ENCODE measurements at regions not wholly inside any gene's neighbourhood (a gene's known extent, or its start where the extent isn't known, plus 50 kb on each side); places are given as distances from the start of the nearest gene placed in this dataset.
"Not testable (repeated sequence)": the region's sequence is repeated elsewhere in the genome, so short reads cannot be mapped to it uniquely, and the experiment has no call there.

DNA sequence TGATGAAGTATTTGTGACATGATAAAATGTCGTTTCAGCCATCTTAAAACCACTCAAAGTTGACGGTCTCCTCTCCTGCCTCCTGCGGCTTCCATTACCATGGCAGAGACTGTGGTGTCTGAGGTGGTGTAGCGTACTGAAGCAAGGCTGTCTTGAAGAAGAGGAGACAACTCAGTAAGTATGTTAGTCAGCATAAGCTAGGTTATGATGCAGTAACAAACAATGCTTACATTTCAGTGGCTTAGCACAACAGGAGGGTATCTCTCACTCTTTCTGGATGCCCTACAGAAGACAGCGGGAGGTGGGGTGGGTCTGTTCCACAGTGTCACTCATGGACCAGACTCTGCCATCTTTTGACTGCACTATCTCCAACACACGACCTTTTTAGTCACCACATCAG, 174.7 kb upstream of the AHI1 start:
- 100% methylated on average over 3 of the region's 6 CpGs for whole genome bisulfite sequencing (ENCODE audit: insufficient coverage)
- Histone ChIP-seq H3K36me3 (ENCODE audit: control insufficient read depth, insufficient read depth, low read length) (no peaks in the 10 kb centered on the region), H3K9me3 (replicated peaks; ENCODE audit: control insufficient read depth, low read depth, low read length) (peaks cover 2% of the 10 kb centered on the region), H3K4me1 (ENCODE audit: control insufficient read depth, insufficient read depth, low read length) (no peaks in the 10 kb centered on the region), H3K4me3 (ENCODE audit: low read length) (no peak overlapping the region), H3K27me3 (ENCODE audit: control insufficient read depth, insufficient read depth, low read length) (no peaks in the 10 kb centered on the region), H3K27ac (ENCODE audit: low read length) (no peak overlapping the region)
- DNase-seq, result no peak

DNA sequence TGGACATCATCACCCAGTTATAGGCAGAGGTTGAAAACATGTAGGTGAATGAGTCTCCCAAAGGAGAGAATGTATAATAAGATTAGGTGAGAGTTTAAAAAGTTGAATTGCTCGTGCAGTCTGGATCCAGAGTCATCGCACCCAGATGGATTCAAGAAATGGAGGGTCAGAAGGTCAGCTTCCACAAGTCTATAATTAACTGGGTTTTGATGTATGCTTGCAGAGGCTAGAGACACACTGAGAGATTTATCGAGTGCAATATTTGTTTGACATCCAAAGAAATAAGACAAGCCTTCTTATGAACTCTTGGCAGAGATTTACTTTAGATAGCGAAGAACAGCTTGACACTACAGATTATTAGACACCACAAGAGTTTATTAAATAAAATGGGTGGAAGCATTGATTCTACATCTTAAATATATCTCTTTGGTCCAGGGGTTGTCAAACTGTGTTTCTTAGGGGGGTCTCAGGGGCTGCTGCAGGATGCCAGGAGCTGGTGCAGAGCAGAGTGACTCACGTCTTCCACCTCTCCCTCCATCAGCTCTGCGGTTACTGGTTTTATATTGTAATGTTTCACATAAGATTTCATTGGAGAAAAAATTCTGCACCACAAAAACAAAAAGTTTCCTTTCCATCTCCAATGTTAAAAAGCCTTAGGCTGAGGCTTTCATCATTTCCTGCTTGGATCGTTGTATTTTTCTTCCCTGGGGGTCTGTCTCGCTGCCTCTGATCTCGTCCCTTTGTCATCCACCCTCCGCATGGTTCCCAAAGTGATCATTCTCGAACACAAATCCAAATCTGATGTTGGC, 176.2 kb upstream of the AHI1 start:
- Histone ChIP-seq H3K9me3 (replicated peaks; ENCODE audit: control insufficient read depth, low read depth, low read length) (peaks cover 2% of the 10 kb centered on the region), H3K4me3 (ENCODE audit: low read length) (no peak overlapping the region), H3K27ac (ENCODE audit: low read length) (no peak overlapping the region), H3K27me3 (ENCODE audit: control insufficient read depth, insufficient read depth, low read length) (no peaks in the 10 kb centered on the region), H3K36me3 (ENCODE audit: control insufficient read depth, insufficient read depth, low read length) (no peaks in the 10 kb centered on the region), H3K4me1 (ENCODE audit: control insufficient read depth, insufficient read depth, low read length) (no peaks in the 10 kb centered on the region)
- DNase-seq, result peak; percentile 54
- 19% methylated on average over 3 of the region's 11 CpGs for WGBS (ENCODE audit: insufficient coverage)

DNA sequence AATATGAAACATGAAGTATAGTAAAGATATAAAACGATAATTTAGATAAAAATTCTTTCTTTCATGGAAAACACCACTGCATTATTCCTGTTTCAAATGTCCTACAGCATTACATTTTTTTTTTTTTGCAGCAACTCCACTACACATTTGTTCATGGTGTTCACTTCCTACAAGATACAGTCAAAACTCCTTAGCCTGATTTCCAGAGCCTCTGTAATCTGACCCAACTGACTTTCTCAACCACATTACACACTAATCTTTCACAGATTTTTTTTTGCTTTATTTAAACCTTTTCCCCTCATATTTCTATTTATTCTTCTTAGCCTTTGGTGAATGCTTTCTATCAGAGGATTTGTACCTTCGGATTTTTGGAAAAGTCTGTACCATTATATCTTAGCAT, 176.5 kb upstream of the PDE7B start:
- Histone ChIP-seq H3K9me3 (replicated peaks; ENCODE audit: control insufficient read depth, low read depth, low read length) (peaks cover 2% of the 10 kb centered on the region), H3K4me1 (ENCODE audit: control insufficient read depth, insufficient read depth, low read length) (no peaks in the 10 kb centered on the region), H3K4me3 (ENCODE audit: low read length) (no peak overlapping the region), H3K36me3 (ENCODE audit: control insufficient read depth, insufficient read depth, low read length) (no peaks in the 10 kb centered on the region), H3K27me3 (ENCODE audit: control insufficient read depth, insufficient read depth, low read length) (no peaks in the 10 kb centered on the region), H3K27ac (ENCODE audit: low read length) (no peak overlapping the region)
- WGBS (ENCODE audit: insufficient coverage), result no CpG with 5 or more reads among the region's 2 CpGs
- DNase-seq, result no peak

DNA sequence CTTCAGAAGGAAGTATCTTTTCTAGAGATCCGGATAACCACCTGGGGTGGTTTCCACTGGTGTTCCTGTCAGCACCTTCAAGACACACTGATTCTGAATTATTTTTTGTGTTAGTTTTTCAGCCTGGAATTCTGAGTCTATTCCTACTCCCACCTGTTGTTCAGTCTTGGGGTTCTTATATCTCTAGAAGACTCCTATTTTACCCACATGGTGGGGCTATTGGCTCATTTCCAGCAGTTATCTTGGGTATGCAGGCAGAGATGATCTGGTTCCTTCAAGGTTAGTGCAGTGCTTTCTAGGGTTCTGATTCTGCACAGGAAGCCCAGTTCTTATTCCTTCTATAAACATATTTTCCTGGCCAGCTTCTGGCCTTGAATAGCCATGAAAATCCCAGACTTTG, 175.6 kb upstream of the PDE7B start:
- 100% methylated on average over 1 of the region's 1 CpG for WGBS (ENCODE audit: insufficient coverage)
- Histone ChIP-seq H3K27ac (ENCODE audit: low read length) (no peak overlapping the region), H3K36me3 (ENCODE audit: control insufficient read depth, insufficient read depth, low read length) (no peaks in the 10 kb centered on the region), H3K4me3 (ENCODE audit: low read length) (no peak overlapping the region), H3K4me1 (ENCODE audit: control insufficient read depth, insufficient read depth, low read length) (no peaks in the 10 kb centered on the region), H3K9me3 (replicated peaks; ENCODE audit: control insufficient read depth, low read depth, low read length) (peaks cover 2% of the 10 kb centered on the region), H3K27me3 (ENCODE audit: control insufficient read depth, insufficient read depth, low read length) (no peaks in the 10 kb centered on the region)
- peak; percentile 47 for DNase-seq

DNA sequence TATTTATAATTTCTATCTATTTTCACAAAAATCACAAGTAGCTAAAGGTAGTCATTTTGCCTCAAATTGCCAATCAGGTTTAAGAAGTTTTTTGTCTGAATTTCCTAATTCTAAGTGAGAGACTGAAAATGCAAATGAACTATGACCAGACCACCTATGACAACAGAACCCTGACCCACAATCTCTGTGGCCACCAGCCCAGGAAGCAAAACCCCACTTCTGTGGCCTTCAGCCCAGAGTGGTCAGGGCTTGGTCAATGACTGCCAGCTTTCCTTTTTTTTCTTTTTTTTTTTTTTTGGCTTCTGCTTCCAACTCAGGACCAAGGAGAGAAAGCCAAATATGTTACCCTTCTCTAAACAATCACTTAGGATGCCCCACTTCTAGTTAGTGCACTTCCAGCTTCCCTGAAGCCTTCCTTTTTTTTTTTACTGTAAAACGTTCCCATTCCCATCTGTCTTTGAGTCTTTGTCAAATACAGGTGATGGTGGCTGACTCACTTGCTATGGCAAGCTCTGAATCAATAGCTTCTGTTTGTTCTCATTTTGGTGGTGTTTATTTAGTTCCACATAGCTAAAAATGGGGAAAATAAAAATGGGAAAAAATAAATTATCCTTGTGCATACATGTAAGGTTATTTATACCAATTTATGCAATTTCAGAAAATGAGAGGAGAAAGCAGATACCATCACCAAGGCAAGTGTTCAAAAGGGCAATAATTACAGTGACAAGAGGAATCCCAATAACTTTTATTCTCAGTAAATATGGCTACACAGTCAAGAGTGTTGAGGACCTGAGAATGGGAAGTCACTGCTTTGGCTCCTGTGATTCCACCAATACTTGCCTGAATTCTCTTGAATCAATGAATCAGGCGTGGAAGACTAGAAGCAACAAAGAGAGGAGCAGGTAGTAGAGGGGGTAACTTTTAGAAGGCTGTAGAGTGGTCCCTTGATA, 170.3 kb upstream of the PDE7B start:
- Histone ChIP-seq H3K27ac (ENCODE audit: low read length) (no peak overlapping the region), H3K4me3 (ENCODE audit: low read length) (no peak overlapping the region), H3K4me1 (ENCODE audit: control insufficient read depth, insufficient read depth, low read length) (peaks cover 4% of the 10 kb centered on the region), H3K9me3 (replicated peaks; ENCODE audit: control insufficient read depth, low read depth, low read length) (no peaks in the 10 kb centered on the region), H3K27me3 (ENCODE audit: control insufficient read depth, insufficient read depth, low read length) (no peaks in the 10 kb centered on the region), H3K36me3 (ENCODE audit: control insufficient read depth, insufficient read depth, low read length) (no peaks in the 10 kb centered on the region)
- DNase-seq, result no peak
- WGBS (ENCODE audit: insufficient coverage), result no CpG with 5 or more reads among the region's 2 CpGs

DNA sequence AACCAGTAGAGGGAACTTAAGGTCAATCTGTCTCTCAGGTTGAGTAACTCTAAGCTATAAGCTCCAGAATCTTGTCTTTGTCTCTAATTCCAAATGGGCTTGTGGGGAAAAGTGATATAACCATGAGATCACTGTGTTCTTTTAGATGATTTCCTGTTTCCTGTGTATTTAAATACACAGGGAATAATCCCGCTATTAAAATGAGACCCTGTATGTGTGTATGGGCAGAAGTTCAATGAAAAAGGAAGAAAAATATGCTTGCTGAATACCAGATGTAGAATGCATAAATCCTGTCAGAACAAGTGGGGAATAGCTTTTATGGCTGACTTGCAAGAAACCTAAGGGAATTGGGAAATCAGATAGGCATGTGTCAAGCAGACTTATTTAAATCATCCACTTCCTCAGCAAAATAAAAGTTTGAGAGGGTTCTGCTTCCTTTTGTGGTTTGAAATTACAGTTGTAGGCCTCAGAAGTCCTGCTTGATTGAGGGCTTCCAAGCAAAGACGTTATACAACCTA, 164.7 kb upstream of the PDE7B start:
- Histone ChIP-seq H3K4me3 (ENCODE audit: low read length) (no peak overlapping the region), H3K27me3 (ENCODE audit: control insufficient read depth, insufficient read depth, low read length) (no peaks in the 10 kb centered on the region), H3K4me1 (ENCODE audit: control insufficient read depth, insufficient read depth, low read length) (peaks cover 14% of the 10 kb centered on the region), H3K9me3 (replicated peaks; ENCODE audit: control insufficient read depth, low read depth, low read length) (no peaks in the 10 kb centered on the region), H3K27ac (ENCODE audit: low read length) (peak overlapping the region; percentile 80), H3K36me3 (ENCODE audit: control insufficient read depth, insufficient read depth, low read length) (no peaks in the 10 kb centered on the region)
- DNase-seq, result peak; percentile 97
- no CpG with 5 or more reads among the region's 2 CpGs for WGBS (ENCODE audit: insufficient coverage)

DNA sequence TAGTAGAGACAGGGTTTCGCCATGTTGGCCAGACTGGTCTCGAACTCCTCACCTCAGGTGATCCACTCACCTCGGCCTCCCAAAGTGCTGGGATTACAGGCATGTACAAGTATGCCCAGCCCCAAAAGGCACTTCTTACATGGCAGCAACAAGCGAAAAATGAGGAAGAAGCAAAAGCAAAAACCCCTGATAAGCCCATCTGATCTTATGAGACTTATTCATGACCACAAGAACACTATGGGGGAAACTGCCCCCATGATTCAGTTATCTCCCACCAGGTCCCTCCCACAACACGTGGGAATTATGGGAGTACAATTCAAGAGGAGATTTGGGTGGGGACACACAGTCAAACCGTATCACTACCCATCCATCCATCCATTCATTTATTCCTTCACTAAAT, 163.0 kb upstream of the PDE7B start:
- not testable (repeated sequence) for H3K9me3 ChIP-seq (replicated peaks; ENCODE audit: control insufficient read depth, low read depth, low read length); DNase-seq; H3K4me3 ChIP-seq (ENCODE audit: low read length); H3K36me3 ChIP-seq (ENCODE audit: control insufficient read depth, insufficient read depth, low read length); H3K27me3 ChIP-seq (ENCODE audit: control insufficient read depth, insufficient read depth, low read length); H3K27ac ChIP-seq (ENCODE audit: low read length)
- 100% methylated on average over 1 of the region's 6 CpGs for WGBS (ENCODE audit: insufficient coverage)
- peaks cover 14% of the 10 kb centered on the region for H3K4me1 ChIP-seq (ENCODE audit: control insufficient read depth, insufficient read depth, low read length)

DNA sequence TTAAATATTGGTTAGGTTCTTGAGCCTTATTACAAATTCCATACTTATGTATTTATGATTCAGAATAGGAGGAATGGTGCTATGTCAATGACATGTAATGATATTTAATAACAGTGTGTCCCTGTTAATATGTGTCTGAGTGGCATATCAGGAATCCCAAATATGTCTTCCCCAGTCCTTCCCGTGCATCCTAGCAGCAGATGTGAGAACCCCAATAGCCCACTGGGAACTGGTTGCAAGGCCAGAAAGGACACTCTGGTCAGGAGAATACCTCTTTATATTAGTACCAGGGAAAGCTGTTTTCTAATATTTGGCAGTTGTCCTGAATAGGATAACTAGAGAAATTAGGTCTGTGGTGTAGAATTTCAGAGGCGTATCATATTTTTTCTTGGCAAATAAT, 159.1 kb upstream of the PDE7B start:
- WGBS (ENCODE audit: insufficient coverage), result 50% methylated on average over 1 of the region's 2 CpGs
- DNase-seq, result no peak
- Histone ChIP-seq H3K36me3 (ENCODE audit: control insufficient read depth, insufficient read depth, low read length) (no peaks in the 10 kb centered on the region), H3K4me1 (ENCODE audit: control insufficient read depth, insufficient read depth, low read length) (peaks cover 3% of the 10 kb centered on the region), H3K27me3 (ENCODE audit: control insufficient read depth, insufficient read depth, low read length) (no peaks in the 10 kb centered on the region), H3K4me3 (ENCODE audit: low read length) (no peak overlapping the region), H3K9me3 (replicated peaks; ENCODE audit: control insufficient read depth, low read depth, low read length) (no peaks in the 10 kb centered on the region), H3K27ac (ENCODE audit: low read length) (no peak overlapping the region)

DNA sequence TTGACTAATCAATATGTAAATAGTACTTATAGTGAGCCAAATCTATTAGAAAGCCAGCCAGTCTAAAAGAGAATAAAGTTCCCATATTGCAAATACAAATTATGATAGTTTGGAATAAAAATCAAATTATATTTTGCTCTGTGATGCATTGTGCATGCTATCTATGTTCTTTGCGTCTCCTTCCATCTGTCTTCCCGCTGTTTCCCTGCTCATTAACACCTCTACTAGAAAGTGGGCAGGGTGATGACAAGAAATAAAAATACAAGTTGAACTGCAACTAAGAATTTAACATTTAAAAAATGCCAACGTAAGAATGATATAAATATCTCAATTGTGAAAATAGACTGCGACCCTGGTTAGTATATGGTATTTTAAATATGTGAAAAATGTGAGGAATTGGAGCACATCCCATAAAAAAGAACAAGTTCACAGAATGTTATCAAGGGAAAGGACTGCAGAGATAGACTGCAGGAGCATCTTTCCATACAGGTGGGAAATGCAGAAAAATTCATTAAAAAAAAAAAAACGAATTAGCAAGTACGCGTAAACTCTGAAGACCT, 157.6 kb upstream of the PDE7B start:
- Histone ChIP-seq H3K27me3 (ENCODE audit: control insufficient read depth, insufficient read depth, low read length) (no peaks in the 10 kb centered on the region), H3K36me3 (ENCODE audit: control insufficient read depth, insufficient read depth, low read length) (no peaks in the 10 kb centered on the region), H3K4me1 (ENCODE audit: control insufficient read depth, insufficient read depth, low read length) (peaks cover 2% of the 10 kb centered on the region), H3K4me3 (ENCODE audit: low read length) (no peak overlapping the region), H3K27ac (ENCODE audit: low read length) (no peak overlapping the region), H3K9me3 (replicated peaks; ENCODE audit: control insufficient read depth, low read depth, low read length) (no peaks in the 10 kb centered on the region)
- WGBS (ENCODE audit: insufficient coverage), result 80% methylated on average over 2 of the region's 7 CpGs
- DNase-seq, result no peak

DNA sequence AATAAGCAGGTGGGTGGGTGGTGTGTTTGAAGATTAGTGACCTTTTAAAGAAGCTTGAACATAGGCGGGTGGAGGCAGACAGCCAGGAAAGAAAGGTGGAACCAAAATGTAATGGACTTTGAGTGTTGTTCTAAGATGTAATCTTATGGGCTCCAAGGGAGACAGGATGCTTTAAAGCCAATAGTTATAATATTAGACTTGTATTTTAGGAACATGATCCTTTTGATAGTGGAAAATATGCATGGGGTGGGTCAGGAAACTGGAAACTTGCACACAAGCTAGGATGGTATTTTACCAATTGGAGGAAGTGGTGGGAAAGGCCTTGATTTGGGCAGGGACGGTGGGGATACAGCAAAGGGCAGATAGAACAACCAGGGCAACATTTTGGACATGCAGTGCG, 151.8 kb upstream of the PDE7B start:
- DNase-seq, result no peak
- no peak overlapping the region for H3K27ac ChIP-seq (ENCODE audit: low read length)
- H3K4me1 ChIP-seq (ENCODE audit: control insufficient read depth, insufficient read depth, low read length), result no peaks in the 10 kb centered on the region
- no peak overlapping the region for H3K4me3 ChIP-seq (ENCODE audit: low read length)
- H3K27me3 ChIP-seq (ENCODE audit: control insufficient read depth, insufficient read depth, low read length), result no peaks in the 10 kb centered on the region
- H3K36me3 ChIP-seq (ENCODE audit: control insufficient read depth, insufficient read depth, low read length), result no peaks in the 10 kb centered on the region
- H3K9me3 ChIP-seq (replicated peaks; ENCODE audit: control insufficient read depth, low read depth, low read length), result no peaks in the 10 kb centered on the region
- 78% methylated on average over 3 of the region's 3 CpGs for whole genome bisulfite sequencing (ENCODE audit: insufficient coverage)
